HEK293T (cell line): ENCODE measurements at regions not wholly inside any gene's neighbourhood (a gene's known extent, or its start where the extent isn't known, plus 50 kb on each side); places are given as distances from the start of the nearest gene placed in this dataset.

Experiments used
- CTCF ChIA-PET: fragments of 350-600 bp; formaldehyde crosslinking; extraction: SDS; loops from one replicate; lab custom pipeline; 2021; ENCODE audit warnings: antibody characterized with exemption, inconsistent platforms; lab: Yijun Ruan, JAX
- POLR2A ChIA-PET: fragments of 350-600 bp; formaldehyde crosslinking; extraction: SDS; loops from one replicate; lab custom pipeline; 2020; ENCODE audit warnings: antibody characterized with exemption, inconsistent platforms; lab: Yijun Ruan, JAX
- DNase-seq: peaks from one replicate; pipeline ENCODE4 v3.0.0; 2012; ENCODE audit warnings: mixed read lengths; ENCODE audit errors: extremely low spot score
- ARNT ChIP-seq: fragments of 450-650 bp; IDR thresholded peaks from 2 replicates; pipeline ENCODE4 v1.6.1; 2017; ENCODE audit warnings: mild to moderate bottlenecking
- BHLHE40 ChIP-seq: fragments of 450-650 bp; IDR thresholded peaks from 2 replicates; pipeline ENCODE4 v1.6.1; 2016; ENCODE audit warnings: mild to moderate bottlenecking, moderate library complexity, borderline replicate concordance
- CTBP1 ChIP-seq: fragments of 450-650 bp; IDR thresholded peaks from 2 replicates; pipeline ENCODE4 v1.6.1; 2016; ENCODE audit warnings: borderline replicate concordance
- ELF4 ChIP-seq: fragments of 450-650 bp; IDR thresholded peaks from 2 replicates; pipeline ENCODE4 v1.6.1; 2017; ENCODE audit warnings: antibody characterized with exemption
- FOXA1 ChIP-seq: fragments of 450-650 bp; IDR thresholded peaks from 2 replicates; pipeline ENCODE4 v1.6.1; 2016; ENCODE audit warnings: mild to moderate bottlenecking
- FOXK2 ChIP-seq: fragments of 450-650 bp; IDR thresholded peaks from 2 replicates; pipeline ENCODE4 v1.6.1; 2016; ENCODE audit warnings: mild to moderate bottlenecking
- FOXM1 ChIP-seq: fragments of 450-650 bp; IDR thresholded peaks from 2 replicates; pipeline ENCODE4 v1.6.1; 2017; ENCODE audit warnings: mild to moderate bottlenecking, borderline replicate concordance
- HDGF ChIP-seq: fragments of 450-650 bp; IDR thresholded peaks from 2 replicates; pipeline ENCODE4 v1.6.1; 2017; ENCODE audit warnings: antibody characterized with exemption, borderline replicate concordance
- L3MBTL2 ChIP-seq: fragments of 450-650 bp; conservative IDR thresholded peaks from 2 replicates; pipeline ENCODE4 v1.6.1; 2016; ENCODE audit warnings: mild to moderate bottlenecking
- LEF1 ChIP-seq: fragments of 450-650 bp; IDR thresholded peaks from 2 replicates; pipeline ENCODE4 v1.6.1; 2017; ENCODE audit warnings: mild to moderate bottlenecking, borderline replicate concordance
- NFRKB ChIP-seq: fragments of 450-650 bp; IDR thresholded peaks from 2 replicates; pipeline ENCODE4 v1.6.1; 2016; ENCODE audit warnings: mild to moderate bottlenecking, moderate library complexity
- SP1 ChIP-seq: fragments of 450-650 bp; IDR thresholded peaks from 2 replicates; pipeline ENCODE4 v1.6.1; 2017
- SUZ12 ChIP-seq: fragments of 450-650 bp; IDR thresholded peaks from 2 replicates; pipeline ENCODE4 v1.6.1; 2016; ENCODE audit warnings: mild to moderate bottlenecking
- TARDBP ChIP-seq: fragments of 450-650 bp; IDR thresholded peaks from 2 replicates; pipeline ENCODE4 v1.6.1; 2016
- ZNF384 ChIP-seq: fragments of 450-650 bp; IDR thresholded peaks from 2 replicates; pipeline ENCODE4 v1.6.1; 2016
- TF ChIP-seq, protein P1 (sequence below): fragments of 450-650 bp; IDR thresholded peaks from 2 replicates; pipeline ENCODE4 v1.6.1; 2016

- no peak for TF ChIP-seq ELF4
- DNase-seq = no peak
- POLR2A ChIA-PET = no interaction called here
- CTCF ChIA-PET = interaction anchor here (1.1 kb wide), 1 partner anchor 114 kb away, joined by 3 read pairs; no protein-coding TSS in a partner anchor
These were observed 87.7 kb downstream of the UTP18 start for GRCh38 chr17:51347851-51348584.

DNA sequence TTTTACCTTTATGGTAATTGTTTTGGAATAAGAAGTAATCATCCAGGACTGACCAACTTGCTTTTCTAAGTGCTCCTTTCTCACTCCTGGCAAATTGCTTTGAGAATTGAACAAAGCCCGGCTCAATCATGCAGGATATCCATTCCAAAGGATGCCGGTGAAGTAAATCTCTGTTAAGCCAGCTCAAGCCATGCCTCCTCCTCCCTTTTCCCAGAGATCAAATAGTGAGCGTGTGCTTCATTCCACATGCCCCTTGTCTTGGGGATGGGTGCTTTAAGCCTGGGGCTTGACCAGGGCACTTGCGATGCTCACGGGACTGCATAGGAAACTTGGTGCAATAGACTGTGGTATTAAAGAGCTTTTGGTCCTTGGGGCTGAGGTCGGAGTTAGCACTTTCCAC, 90.7 kb downstream of the UTP18 start:
- CTCF ChIA-PET = no interaction called here

DNA sequence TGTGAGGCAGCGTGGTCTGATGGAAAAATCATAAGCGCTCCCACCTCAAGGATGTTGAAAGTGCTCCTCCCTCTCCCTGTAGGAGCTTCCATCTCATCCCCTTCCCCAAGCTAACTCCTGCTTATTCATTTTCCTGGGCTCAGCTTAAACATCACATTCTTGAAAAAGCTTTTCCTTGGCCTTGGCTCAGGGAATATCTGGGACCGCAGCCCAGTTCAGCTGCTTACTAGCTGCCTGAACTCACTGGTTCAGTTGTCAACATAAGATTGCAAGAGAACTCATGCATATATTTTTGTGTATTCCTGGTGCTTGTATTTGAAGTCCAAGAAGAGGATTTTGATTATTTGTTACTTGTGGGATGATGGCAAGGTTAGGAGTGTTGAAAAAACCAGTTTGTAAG, 91.5 kb downstream of the UTP18 start:
- TF ChIP-seq BHLHE40 (no peak), TARDBP (no peak), SUZ12 (no peak), SP1 (no peak), ELF4 (no peak), CTBP1 (no peak), HDGF (no peak), NFRKB (no peak), L3MBTL2 (no peak), FOXK2 (no peak), ARNT (no peak)
- ChIA-PET POLR2A (no interaction called here), CTCF (no interaction called here)
- DNase-seq = no peak

More for the DNA sequence above, 90.7 kb downstream of the UTP18 start:
- DNase-seq = no peak
- POLR2A ChIA-PET = no interaction called here
- no peak for TF ChIP-seq FOXM1

DNA sequence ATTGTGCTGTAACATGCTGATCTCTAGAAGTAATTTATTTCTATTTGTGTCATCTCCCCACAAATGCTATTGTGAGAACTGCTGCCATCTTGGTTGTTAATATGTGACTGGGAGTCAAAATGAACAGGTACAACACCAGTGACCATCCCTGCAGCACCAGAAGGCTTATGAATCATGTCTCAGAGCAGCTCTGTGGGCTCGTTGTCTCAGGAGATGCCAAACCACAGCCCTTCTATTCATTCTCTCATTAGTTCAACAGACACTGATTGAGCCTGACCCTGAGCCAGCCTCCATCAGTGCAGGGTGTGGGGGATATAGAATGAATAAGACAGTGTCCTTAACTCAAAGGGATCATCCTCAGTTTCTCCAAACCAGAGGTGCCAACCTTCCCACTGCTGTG, 92.5 kb downstream of the UTP18 start:
- no peak for DNase-seq
- POLR2A ChIA-PET = no interaction called here
- CTCF ChIA-PET = no interaction called here
- TF ChIP-seq FOXK2 (no peak), NFRKB (no peak), ELF4 (no peak), L3MBTL2 (no peak), ZNF384 (no peak), HDGF (no peak), BHLHE40 (no peak), TARDBP (no peak), CTBP1 (no peak), SUZ12 (no peak), SP1 (no peak), FOXM1 (no peak), ARNT (no peak), FOXA1 (no peak), LEF1 (no peak)
- TF ChIP-seq, protein P1, sequence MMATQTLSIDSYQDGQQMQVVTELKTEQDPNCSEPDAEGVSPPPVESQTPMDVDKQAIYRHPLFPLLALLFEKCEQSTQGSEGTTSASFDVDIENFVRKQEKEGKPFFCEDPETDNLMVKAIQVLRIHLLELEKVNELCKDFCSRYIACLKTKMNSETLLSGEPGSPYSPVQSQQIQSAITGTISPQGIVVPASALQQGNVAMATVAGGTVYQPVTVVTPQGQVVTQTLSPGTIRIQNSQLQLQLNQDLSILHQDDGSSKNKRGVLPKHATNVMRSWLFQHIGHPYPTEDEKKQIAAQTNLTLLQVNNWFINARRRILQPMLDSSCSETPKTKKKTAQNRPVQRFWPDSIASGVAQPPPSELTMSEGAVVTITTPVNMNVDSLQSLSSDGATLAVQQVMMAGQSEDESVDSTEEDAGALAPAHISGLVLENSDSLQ = no peak

GRCh38 chr17:51353296-51353695, 93.0 kb downstream of the UTP18 start:
- ChIA-PET POLR2A (no interaction called here), CTCF (no interaction called here)
- no peak for TF ChIP-seq L3MBTL2
- TF ChIP-seq FOXA1 = no peak
- no peak for TF ChIP-seq ELF4
- TF ChIP-seq SUZ12 = no peak
- no peak for TF ChIP-seq HDGF
- DNase-seq = no peak

- TF ChIP-seq FOXM1 = no peak
- TF ChIP-seq FOXA1 = no peak
- TF ChIP-seq NFRKB = no peak
- TF ChIP-seq SUZ12 = no peak
- no peak for TF ChIP-seq L3MBTL2
- TF ChIP-seq ARNT = no peak
- no peak for TF ChIP-seq TARDBP
- TF ChIP-seq SP1 = no peak
- no peak for TF ChIP-seq BHLHE40
- TF ChIP-seq LEF1 = no peak
- TF ChIP-seq ELF4 = no peak
- no peak for TF ChIP-seq FOXK2
- TF ChIP-seq, protein P1 = no peak
- no peak for TF ChIP-seq ZNF384
- TF ChIP-seq HDGF = no peak
- no peak for TF ChIP-seq CTBP1
- CTCF ChIA-PET = interaction anchor here (1.1 kb wide), 1 partner anchor 17 kb away, joined by 4 read pairs; no protein-coding TSS in a partner anchor
- no peak for DNase-seq
- POLR2A ChIA-PET = no interaction called here
These were observed 94.6 kb downstream of the UTP18 start for GRCh38 chr17:51354936-51355335.
